Stimulated activated naive B cell treated with anti-CD40 and anti-IgM and Interleukin-4, amounts not matched to agents 10 μg/mL and 1 μg/mL and 100 μg/mL, for 72 hours (primary cell): ENCODE measurements at regions not wholly inside any gene's neighbourhood (a gene's known extent, or its start where the extent isn't known, plus 50 kb on each side); places are given as distances from the start of the nearest gene placed in this dataset.
"Not testable (repeated sequence)": the region's sequence is repeated elsewhere in the genome, so short reads cannot be mapped to it uniquely, and the experiment has no call there.

Experiments
- ATAC-seq, 2 donors: fragments of 150-1000 bp; cut with Tn5 transposase; replicated peaks; 2 replicates each; pipeline ENCODE4 v1.10.0; 2021; ENCODE audit warnings: moderate library complexity in 1 of 2
- DNase-seq: peaks from one replicate; pipeline ENCODE4 v3.0.0; 2021
- H3K27ac Mint-ChIP-seq: one replicate; pipeline ENCODE4 v1.8.0; 2022; ENCODE audit warnings: mild to moderate bottlenecking, mixed read lengths
- H3K27me3 Mint-ChIP-seq, 2 donors: one replicate each; pipeline ENCODE4 v1.8.0; 2022; ENCODE audit warnings: mixed read lengths in 2 of 2
- H3K36me3 Mint-ChIP-seq, 2 donors: one replicate each; pipeline ENCODE4 v1.8.0; 2022; ENCODE audit warnings: mixed read lengths in 2 of 2, mild to moderate bottlenecking in 1 of 2
- H3K4me1 Mint-ChIP-seq, 2 donors: one replicate each; pipeline ENCODE4 v1.8.0; 2022; ENCODE audit warnings: mixed read lengths in 2 of 2, mild to moderate bottlenecking in 1 of 2
- H3K4me3 Mint-ChIP-seq, 2 donors: one replicate each; pipeline ENCODE4 v1.8.0; 2022; ENCODE audit warnings: mild to moderate bottlenecking in 2 of 2, mixed read lengths in 2 of 2, moderate library complexity in 1 of 2
- H3K9me3 Mint-ChIP-seq, 2 donors: one replicate each; pipeline ENCODE4 v1.8.0; 2022; ENCODE audit warnings: mixed read lengths in 2 of 2, mild to moderate bottlenecking in 1 of 2

- H3K27ac Mint-ChIP-seq: no peak overlapping the region
- DNase-seq: no peak
- no peaks in the 10 kb centered on the region for H3K36me3 Mint-ChIP-seq
- H3K4me3 Mint-ChIP-seq: no peak overlapping the region
- no peak for ATAC-seq
- H3K27me3 Mint-ChIP-seq: peaks cover 13 to 20% of the 10 kb centered on the region in 2 donors
- H3K9me3 Mint-ChIP-seq: peaks cover 0 to 6% of the 10 kb centered on the region in 2 donors
- H3K4me1 Mint-ChIP-seq: peaks cover 0 to 2% of the 10 kb centered on the region in 2 donors
Measured at GRCh38 chr13:108102771-108103170, 112.6 kb downstream of the LIG4 start.

DNA sequence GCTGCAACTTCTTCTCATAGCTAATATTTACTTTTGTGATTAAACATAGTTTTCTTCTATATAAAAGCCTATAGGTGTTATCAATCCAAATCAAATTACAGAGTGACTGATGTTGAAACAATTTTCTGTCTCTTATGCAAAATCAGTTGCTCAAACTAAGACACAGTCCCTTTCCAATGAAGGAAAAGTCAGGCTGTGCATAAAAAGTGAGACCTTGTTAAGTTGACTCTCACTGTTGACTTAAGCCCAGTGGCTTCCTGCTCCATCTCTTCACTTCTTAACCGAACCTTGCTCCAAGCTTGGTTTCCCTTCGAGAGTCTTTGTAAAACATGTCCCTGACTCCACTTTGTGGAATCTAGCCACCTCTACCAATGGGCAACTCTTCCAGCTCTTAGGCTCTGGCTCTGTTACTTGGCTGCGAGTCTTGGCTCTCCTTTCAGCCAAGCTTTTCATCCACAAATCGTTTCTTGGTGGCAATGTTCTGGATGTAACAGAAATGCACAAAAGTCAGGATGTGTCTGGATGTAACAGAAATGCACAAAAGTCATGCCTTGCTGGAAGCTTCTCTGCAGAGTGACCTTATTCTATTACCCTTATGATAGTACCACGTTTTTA, 118.9 kb downstream of the LIG4 start:
- no peak for ATAC-seq
- Mint-ChIP-seq H3K36me3 (no peaks in the 10 kb centered on the region), H3K4me3 (no peak overlapping the region), H3K4me1 (no peaks in the 10 kb centered on the region), H3K27ac (no peak overlapping the region), H3K9me3 (no peaks in the 10 kb centered on the region), H3K27me3 (peaks cover 15 to 16% of the 10 kb centered on the region in 2 donors)
- no peak for DNase-seq

- Mint-ChIP-seq H3K27me3 (peaks cover 15 to 27% of the 10 kb centered on the region in 2 donors), H3K4me3 (no peak overlapping the region), H3K4me1 (no peaks in the 10 kb centered on the region), H3K36me3 (no peaks in the 10 kb centered on the region), H3K27ac (no peak overlapping the region), H3K9me3 (no peaks in the 10 kb centered on the region)
- DNase-seq: no peak
- no peak for ATAC-seq
Measured at GRCh38 chr13:108095036-108095435, 120.3 kb downstream of the LIG4 start.

GRCh38 chr13:108093616-108094015, 121.7 kb downstream of the LIG4 start:
- Mint-ChIP-seq H3K4me3 (no peak overlapping the region), H3K4me1 (no peaks in the 10 kb centered on the region), H3K9me3 (no peaks in the 10 kb centered on the region), H3K27me3 (peaks cover 9 to 20% of the 10 kb centered on the region in 2 donors), H3K36me3 (no peaks in the 10 kb centered on the region), H3K27ac (no peak overlapping the region)
- DNase-seq (no peak), ATAC-seq (no peak)

GRCh38 chr13:108087810-108088209, 127.5 kb downstream of the LIG4 start:
- Mint-ChIP-seq H3K27ac (no peak overlapping the region), H3K9me3 (no peaks in the 10 kb centered on the region), H3K36me3 (no peaks in the 10 kb centered on the region), H3K4me3 (no peak overlapping the region), H3K4me1 (no peaks in the 10 kb centered on the region), H3K27me3 (peaks cover 0 to 12% of the 10 kb centered on the region in 2 donors)
- ATAC-seq (no peak), DNase-seq (no peak)

GRCh38 chr13:108086678-108087077, 128.7 kb downstream of the LIG4 start:
- Mint-ChIP-seq H3K27me3 (peaks cover 0 to 12% of the 10 kb centered on the region in 2 donors), H3K4me1 (no peaks in the 10 kb centered on the region), H3K36me3 (no peaks in the 10 kb centered on the region), H3K9me3 (no peaks in the 10 kb centered on the region), H3K27ac (no peak overlapping the region), H3K4me3 (no peak overlapping the region)
- ATAC-seq (peak in 1 of 2 donors; percentile 39), DNase-seq (no peak)

DNA sequence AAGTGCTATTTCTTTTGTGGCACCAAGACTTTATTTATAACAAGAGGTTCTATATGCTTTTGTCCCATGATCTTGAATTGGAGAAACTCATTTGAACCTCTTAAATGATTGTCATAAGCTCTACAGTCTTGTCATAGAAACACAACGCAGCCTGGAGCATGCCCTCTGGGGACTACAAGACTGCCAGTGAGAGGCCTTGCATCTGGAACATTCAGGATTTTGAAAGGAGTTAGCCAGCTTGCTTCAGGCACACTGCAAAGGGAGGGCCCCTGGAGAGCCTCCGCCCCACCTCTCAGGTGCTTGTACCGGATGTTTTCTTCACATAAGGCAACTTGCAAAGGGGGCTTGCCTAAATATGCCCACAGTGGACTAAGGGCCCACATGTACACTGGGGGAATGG, 130.5 kb downstream of the LIG4 start:
- H3K4me1 Mint-ChIP-seq: no peaks in the 10 kb centered on the region
- ATAC-seq: no peak
- H3K36me3 Mint-ChIP-seq: no peaks in the 10 kb centered on the region
- no peak for DNase-seq
- no peak overlapping the region for H3K4me3 Mint-ChIP-seq
- no peak overlapping the region for H3K27ac Mint-ChIP-seq
- no peaks in the 10 kb centered on the region for H3K9me3 Mint-ChIP-seq
- H3K27me3 Mint-ChIP-seq: no peaks in the 10 kb centered on the region

- Mint-ChIP-seq H3K4me1 (no peaks in the 10 kb centered on the region), H3K4me3 (no peak overlapping the region), H3K36me3 (no peaks in the 10 kb centered on the region), H3K27me3 (no peaks in the 10 kb centered on the region), H3K27ac (no peak overlapping the region), H3K9me3 (peaks cover 4 to 7% of the 10 kb centered on the region in 2 donors)
- ATAC-seq: no peak
- no peak for DNase-seq
Measured at GRCh38 chr13:108083056-108083455, 132.3 kb downstream of the LIG4 start.

DNA sequence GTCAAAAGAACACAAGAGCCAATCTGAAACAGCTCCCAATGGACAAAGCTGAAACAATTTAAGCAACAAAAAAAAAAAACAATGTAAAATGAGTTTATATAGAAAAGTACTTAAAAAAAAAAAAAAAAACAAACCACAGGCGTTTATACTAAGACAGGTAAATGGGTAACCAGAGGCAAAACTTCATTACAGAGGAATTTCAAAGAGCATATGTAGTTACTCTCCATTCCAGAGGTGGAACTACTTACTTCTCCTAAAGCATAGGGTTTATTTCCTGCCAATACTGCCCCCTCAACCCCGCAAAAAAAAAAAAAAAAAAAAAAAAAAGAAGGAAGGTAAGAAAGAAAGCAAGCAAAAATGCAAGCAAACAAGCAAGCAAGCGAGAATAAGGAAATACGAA, 132.9 kb downstream of the LIG4 start:
- no peak overlapping the region for H3K27ac Mint-ChIP-seq
- H3K27me3 Mint-ChIP-seq: no peaks in the 10 kb centered on the region
- H3K36me3 Mint-ChIP-seq: no peaks in the 10 kb centered on the region
- H3K4me1 Mint-ChIP-seq: no peaks in the 10 kb centered on the region
- DNase-seq: no peak
- peaks cover 4 to 7% of the 10 kb centered on the region in 2 donors for H3K9me3 Mint-ChIP-seq
- no peak overlapping the region for H3K4me3 Mint-ChIP-seq
- ATAC-seq: no peak

DNA sequence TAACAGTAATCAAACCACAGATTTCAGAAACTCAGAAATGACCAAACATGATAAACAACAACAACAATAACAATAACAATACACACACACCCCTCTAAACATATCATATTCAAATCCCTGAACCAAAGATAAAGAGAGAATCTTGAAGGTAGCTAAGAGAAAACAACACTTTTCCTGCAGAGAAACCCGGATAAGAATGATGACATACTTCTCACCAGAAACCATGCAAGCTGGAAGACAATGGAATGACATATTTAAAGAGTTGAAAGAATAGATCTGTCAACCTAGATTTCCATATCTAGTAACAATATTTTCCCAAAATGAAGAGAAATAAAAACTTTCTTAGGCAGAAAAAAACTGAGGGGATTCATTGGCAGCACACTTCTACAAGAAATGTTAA, 138.1 kb downstream of the LIG4 start:
- no peaks in the 10 kb centered on the region for H3K27me3 Mint-ChIP-seq
- no peaks in the 10 kb centered on the region for H3K36me3 Mint-ChIP-seq
- DNase-seq (no peak), ATAC-seq (no peak)
- H3K27ac Mint-ChIP-seq: no peak overlapping the region
- peaks cover 13 to 29% of the 10 kb centered on the region in 2 donors for H3K9me3 Mint-ChIP-seq
- no peaks in the 10 kb centered on the region for H3K4me1 Mint-ChIP-seq
- no peak overlapping the region for H3K4me3 Mint-ChIP-seq

DNA sequence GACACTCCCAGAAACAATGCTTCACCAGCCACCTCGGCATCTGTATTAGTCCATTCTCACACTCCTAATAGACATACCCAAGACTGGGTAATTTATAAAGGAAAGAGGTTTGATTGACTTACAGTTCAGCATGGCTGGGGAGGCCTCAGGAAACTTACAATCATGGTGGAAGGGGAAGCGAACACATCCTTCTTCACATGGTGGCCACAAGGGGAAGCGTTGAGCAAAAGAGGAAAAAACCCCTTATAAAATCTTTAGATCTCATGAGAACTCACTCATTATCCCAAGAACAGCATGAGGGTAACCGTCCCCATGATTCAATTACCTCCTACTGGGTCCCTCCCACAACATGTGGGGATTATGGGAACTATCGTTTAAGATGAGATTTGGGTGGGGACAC, 140.9 kb downstream of the LIG4 start:
- not testable (repeated sequence) for H3K36me3 Mint-ChIP-seq, H3K27me3 Mint-ChIP-seq, H3K4me1 Mint-ChIP-seq, ATAC-seq, H3K4me3 Mint-ChIP-seq, DNase-seq, H3K27ac Mint-ChIP-seq
- H3K9me3 Mint-ChIP-seq: peaks cover 19 to 35% of the 10 kb centered on the region in 2 donors

DNA sequence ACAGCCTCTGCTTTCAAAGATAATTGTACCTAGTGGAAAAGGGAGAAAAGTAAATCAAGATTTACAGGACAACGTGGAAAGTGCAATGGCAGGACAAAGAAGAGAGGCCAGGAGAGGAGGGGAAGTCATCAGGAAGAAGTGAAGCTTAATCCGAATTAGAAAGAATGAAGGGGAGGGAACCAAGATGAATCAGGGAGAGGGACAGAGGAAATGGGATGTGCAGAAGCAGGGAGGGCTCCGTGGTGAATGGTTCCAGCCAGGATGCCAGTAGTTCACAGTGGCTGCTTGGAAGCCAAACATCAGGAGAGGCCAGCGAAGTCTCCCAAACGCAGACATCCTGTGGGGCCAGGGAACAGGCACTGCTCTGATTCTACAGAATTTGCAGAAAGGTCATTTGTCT, 144.4 kb downstream of the LIG4 start:
- no peak for ATAC-seq
- H3K27ac Mint-ChIP-seq: no peak overlapping the region
- no peaks in the 10 kb centered on the region for H3K4me1 Mint-ChIP-seq
- H3K36me3 Mint-ChIP-seq: no peaks in the 10 kb centered on the region
- H3K9me3 Mint-ChIP-seq: peaks cover 21% of the 10 kb centered on the region in 2 donors
- no peak for DNase-seq
- H3K27me3 Mint-ChIP-seq: no peaks in the 10 kb centered on the region
- H3K4me3 Mint-ChIP-seq: no peak overlapping the region

- H3K9me3 Mint-ChIP-seq: peaks cover 21% of the 10 kb centered on the region in 2 donors
- H3K4me3 Mint-ChIP-seq: no peak overlapping the region
- no peak for DNase-seq
- no peak overlapping the region for H3K27ac Mint-ChIP-seq
- no peak for ATAC-seq
- no peaks in the 10 kb centered on the region for H3K36me3 Mint-ChIP-seq
- H3K27me3 Mint-ChIP-seq: no peaks in the 10 kb centered on the region
- H3K4me1 Mint-ChIP-seq: no peaks in the 10 kb centered on the region
Measured at GRCh38 chr13:108070491-108070890, 144.8 kb downstream of the LIG4 start.

GRCh38 chr13:108069521-108070210, 145.7 kb downstream of the LIG4 start:
- Mint-ChIP-seq H3K36me3 (no peaks in the 10 kb centered on the region), H3K9me3 (peaks cover 21% of the 10 kb centered on the region in 2 donors), H3K27ac (no peak overlapping the region), H3K27me3 (no peaks in the 10 kb centered on the region), H3K4me1 (no peaks in the 10 kb centered on the region), H3K4me3 (no peak overlapping the region)
- DNase-seq: no peak
- no peak for ATAC-seq

GRCh38 chr13:108064372-108064771, 151.0 kb downstream of the LIG4 start:
- H3K36me3 Mint-ChIP-seq, H3K27me3 Mint-ChIP-seq, H3K4me1 Mint-ChIP-seq, DNase-seq, H3K27ac Mint-ChIP-seq, H3K4me3 Mint-ChIP-seq, ATAC-seq: not testable (repeated sequence)
- peaks cover 19 to 25% of the 10 kb centered on the region in 2 donors for H3K9me3 Mint-ChIP-seq
